ENCODE measurements at regions not wholly inside any gene's neighbourhood (a gene's known extent, or its start where the extent isn't known, plus 50 kb on each side); places are given as distances from the start of the nearest gene placed in this dataset.

GRCh38 chr21:28745131-28746016, 247.3 kb downstream of the LTN1 start:
- intact Hi-C loops (cut with micrococcal nuclease; ENCODE audit: unreplicated experiment) = loop anchor here (5.0 to 10.0 kb wide), 5 partner anchors 197 to 1898 kb away; partner anchors contain the start of gene ADAMTS1
- TF ChIP-seq POLR2AphosphoS5 (IDR thresholded peaks at IDR 0.05; ENCODE audit: low read depth, low read length) = no peak
- peak; percentile 74 for TF ChIP-seq CTCF (IDR thresholded peaks at IDR 0.05)
- no peak for TF ChIP-seq REST (IDR thresholded peaks at IDR 0.05; ENCODE audit: insufficient read depth in 1 of 2, low read depth in 2 of 2, low read length in 1 of 2)
- no peak for TF ChIP-seq TCF7L2 (IDR thresholded peaks at IDR 0.05; ENCODE audit: low read depth, low read length)
- no peaks in the 10 kb centered on the region; the same call in 1 of the 2 replicates for H3K4me1 ChIP-seq (ENCODE audit: control insufficient read depth, insufficient read depth, low read length)
- peak overlapping the region; percentile 28 to 52 for H3K4me3 ChIP-seq (ENCODE audit: low read depth in 2 of 2, low read length in 2 of 2)
- H3K27ac ChIP-seq (ENCODE audit: low read length) = peak overlapping the region; percentile 53; the same call in 1 of the 2 replicates
- BruUV-seq (replicated peaks) = no TSS peak
- ChIA-PET CTCF (interaction anchor here (0.5 to 1.7 kb wide), 6 partner anchors 71 to 1045 kb away, joined by 3 to 8 read pairs (median 3); no protein-coding TSS in a partner anchor), POLR2A (interaction anchor here (0.6 kb wide), 1 partner anchor 113 kb away, joined by 3 read pairs; no protein-coding TSS in a partner anchor)
- ATAC-seq (peak; percentile 94), DNase-seq (ENCODE audit: low read depth, low spot score) (peak; percentile 63)
- in situ Hi-C loops (cut with HindIII; ENCODE audit: low pct_unique_long_range_greater_than_20kb, low sequenced_read_pairs) = no loop called here
- H3K27me3 ChIP-seq (ENCODE audit: control insufficient read depth, insufficient read depth, low read length) = no peaks in the 10 kb centered on the region
- no peaks in the 10 kb centered on the region for H3K9me3 ChIP-seq (ENCODE audit: control insufficient read depth, insufficient read depth, low read depth, low read length)
- H3K36me3 ChIP-seq (ENCODE audit: control insufficient read depth, insufficient read depth, low read length) = no peaks in the 10 kb centered on the region

- Histone ChIP-seq H3K36me3 (ENCODE audit: control insufficient read depth, insufficient read depth, low read length) (no peaks in the 10 kb centered on the region), H3K4me3 (ENCODE audit: low read depth in 2 of 2, low read length in 2 of 2) (no peak overlapping the region), H3K27ac (ENCODE audit: low read length) (no peak overlapping the region), H3K27me3 (ENCODE audit: control insufficient read depth, insufficient read depth, low read length) (no peaks in the 10 kb centered on the region), H3K4me1 (ENCODE audit: control insufficient read depth, insufficient read depth, low read length) (no peaks in the 10 kb centered on the region; the same call in 1 of the 2 replicates), H3K9me3 (ENCODE audit: control insufficient read depth, insufficient read depth, low read depth, low read length) (no peaks in the 10 kb centered on the region)
- no TSS peak for BruUV-seq (replicated peaks)
- ATAC-seq = no peak
- in situ Hi-C loops (cut with HindIII; ENCODE audit: low pct_unique_long_range_greater_than_20kb, low sequenced_read_pairs) = no loop called here
- ChIA-PET CTCF (interaction anchor here (0.6 kb wide), 1 partner anchor 222 kb away, joined by 4 read pairs; no protein-coding TSS in a partner anchor), POLR2A (no interaction called here)
- no peak for DNase-seq (ENCODE audit: low read depth, low spot score)
- TF ChIP-seq REST (IDR thresholded peaks at IDR 0.05; ENCODE audit: insufficient read depth in 1 of 2, low read depth in 2 of 2, low read length in 1 of 2) (no peak), POLR2AphosphoS5 (IDR thresholded peaks at IDR 0.05; ENCODE audit: low read depth, low read length) (no peak), TCF7L2 (IDR thresholded peaks at IDR 0.05; ENCODE audit: low read depth, low read length) (no peak), CTCF (IDR thresholded peaks at IDR 0.05) (no peak), SIN3A (IDR thresholded peaks at IDR 0.05; ENCODE audit: borderline replicate concordance, insufficient read depth, low read depth, low read length) (no peak)
- intact Hi-C loops (cut with micrococcal nuclease; ENCODE audit: unreplicated experiment) = loop anchor here (10.0 kb wide), 2 partner anchors 409 to 1039 kb away; no protein-coding TSS in a partner anchor
These were observed 249.0 kb downstream of the LTN1 start for GRCh38 chr21:28743723-28744122.
